A549 (cell line): ENCODE measurements at regions not wholly inside any gene's neighbourhood (a gene's known extent, or its start where the extent isn't known, plus 50 kb on each side); places are given as distances from the start of the nearest gene placed in this dataset.

Experiments used
- ATAC-seq, 2 experiments: fragments of 200-7000 bp in 1 of 2; fragments of >200 bp in 1 of 2; cut with Nextera tagmentation in 1 of 2; cut with Tn5 transposase in 1 of 2; 3 replicates each; pipeline versions ENCODE4 v1.8.0 to v1.9.1; 2018 to 2020; ENCODE audit warnings: mild to moderate bottlenecking in 1 of 2, moderate library complexity in 1 of 2
- CTCF ChIA-PET: fragments of 300-600 bp; sonication (Branson Sonifier 250); formaldehyde crosslinking; extraction: SDS; loops from one replicate; lab custom pipeline; 2021; ENCODE audit warnings: antibody characterized with exemption, inconsistent platforms; lab: Yijun Ruan, JAX
- POLR2A ChIA-PET: fragments of 350-600 bp; formaldehyde crosslinking; extraction: SDS; loops from one replicate; lab custom pipeline; 2021; ENCODE audit warnings: antibody characterized with exemption, inconsistent platforms; lab: Yijun Ruan, JAX
- DNase-seq, 2 experiments: peaks; one replicate each; pipeline versions ENCODE4 v3.0.0 to v3.0.0-alpha.2; 2011 to 2016; ENCODE audit warnings: low read depth in 1 of 2, low spot score in 1 of 2
- FAIRE-seq: peaks from 2 replicates; lab custom pipeline; 2011; peaks lifted over from hg19 to GRCh38; lab: Jason Lieb, UNC
- H3K27ac ChIP-seq, 2 experiments: fragments of >200 bp; sonication (Bioruptor Twin); formaldehyde crosslinking; 3 replicates each; pipeline ENCODE4 v1.5.1; 2016 to 2017
- H3K4me1 ChIP-seq: fragments of >200 bp; sonication (Bioruptor Twin); formaldehyde crosslinking; 3 replicates; pipeline ENCODE4 v1.6.1; 2016
- H3K4me2 ChIP-seq: fragments of >200 bp; sonication (Bioruptor Twin); formaldehyde crosslinking; 3 replicates; pipeline ENCODE4 v1.6.1; 2016
- H3K4me3 ChIP-seq: fragments of >200 bp; sonication (Bioruptor Twin); formaldehyde crosslinking; 3 replicates; pipeline ENCODE4 v1.5.1; 2016
- H3K9me3 ChIP-seq: fragments of >200 bp; sonication (Bioruptor Twin); formaldehyde crosslinking; 3 replicates; pipeline ENCODE4 v1.6.1; 2016
- ATOH8 ChIP-seq: fragments of 250-450 bp; sonication (Bioruptor Pico); IDR thresholded peaks from 2 replicates; pipeline ENCODE4 v1.5.0; 2020; ENCODE audit warnings: low read depth, mild to moderate bottlenecking, moderate library complexity
- CEBPB ChIP-seq, 2 experiments: fragments of >200 bp in 1 of 2; sonication (Bioruptor Twin) in 1 of 2; formaldehyde crosslinking in 1 of 2; IDR thresholded peaks; 2 replicates each; pipeline ENCODE4 v1.6.1; 2012 to 2016
- CTCF ChIP-seq: fragments of >200 bp; sonication (Bioruptor Twin); formaldehyde crosslinking; IDR thresholded peaks from 3 replicates; pipeline ENCODE4 v1.5.1; 2016
- EHF ChIP-seq: fragments of 250-450 bp; sonication (Bioruptor Pico); IDR thresholded peaks from 2 replicates; pipeline ENCODE4 v1.5.0; 2020; ENCODE audit warnings: mild to moderate bottlenecking
- GATA3 ChIP-seq: IDR thresholded peaks from 2 replicates; pipeline ENCODE4 v1.6.1; 2012; ENCODE audit warnings: borderline replicate concordance
- HDAC2 ChIP-seq: fragments of 200-600 bp; sonication (generic); IDR thresholded peaks from 2 replicates; pipeline ENCODE4 v1.6.1; 2016
- HOXA7 ChIP-seq: fragments of 250-450 bp; sonication (Bioruptor Pico); IDR thresholded peaks from 2 replicates; pipeline ENCODE4 v1.5.0; 2020; ENCODE audit warnings: mild to moderate bottlenecking, moderate library complexity
- HOXB5 ChIP-seq: fragments of 250-450 bp; sonication (Bioruptor Pico); IDR thresholded peaks from 2 replicates; pipeline ENCODE4 v1.5.0; 2020; ENCODE audit warnings: mild to moderate bottlenecking, moderate library complexity
- KDM5A ChIP-seq: fragments of 200-600 bp; sonication (generic); IDR thresholded peaks from 2 replicates; pipeline ENCODE4 v1.6.1; 2016; ENCODE audit warnings: antibody characterized with exemption, mild to moderate bottlenecking
- MAFK ChIP-seq: fragments of 450-650 bp; IDR thresholded peaks from 2 replicates; pipeline ENCODE4 v1.6.1; 2014; ENCODE audit not compliant: partially characterized antibody
- MAX ChIP-seq: IDR thresholded peaks from 2 replicates; pipeline ENCODE4 v1.6.1; 2012
- MAZ ChIP-seq: fragments of 150-350 bp; IDR thresholded peaks from 2 replicates; pipeline ENCODE4 v1.6.1; 2014; ENCODE audit warnings: antibody characterized with exemption, low read depth, low read length, borderline replicate concordance
- MYC ChIP-seq: IDR thresholded peaks from 2 replicates; pipeline ENCODE4 v1.6.1; 2012; ENCODE audit warnings: mild to moderate bottlenecking, inconsistent platforms, low read length, improper control_type of control experiment, borderline replicate concordance
- NPAS2 ChIP-seq: fragments of 250-450 bp; sonication (Bioruptor Pico); IDR thresholded peaks from 2 replicates; pipeline ENCODE4 v1.8.0; 2022; ENCODE audit warnings: mild to moderate bottlenecking, moderate library complexity, borderline replicate concordance
- PBX3 ChIP-seq: IDR thresholded peaks from 2 replicates; pipeline ENCODE4 v1.6.1; 2012
- PHF8 ChIP-seq: fragments of 200-600 bp; sonication (generic); IDR thresholded peaks from 2 replicates; pipeline ENCODE4 v1.6.1; 2016; ENCODE audit warnings: low read depth, mild to moderate bottlenecking, antibody characterized with exemption, moderate library complexity, borderline replicate concordance
- POLR2AphosphoS2 ChIP-seq: conservative IDR thresholded peaks from 2 replicates; pipeline ENCODE4 v1.6.1; 2012; ENCODE audit warnings: low read length, improper control_type of control experiment, inconsistent platforms
- REST ChIP-seq: fragments of 200-600 bp; sonication (generic); IDR thresholded peaks from 2 replicates; pipeline ENCODE4 v1.6.1; 2016; ENCODE audit warnings: antibody characterized with exemption, mild to moderate bottlenecking, moderate library complexity
- RNF2 ChIP-seq: fragments of 200-600 bp; sonication (generic); IDR thresholded peaks from 2 replicates; pipeline ENCODE4 v1.6.1; 2016; ENCODE audit warnings: low read depth, mild to moderate bottlenecking, antibody characterized with exemption, moderate library complexity, borderline replicate concordance
- SMC3 ChIP-seq: fragments of >200 bp; sonication (Bioruptor Twin); formaldehyde crosslinking; IDR thresholded peaks from 3 replicates; pipeline ENCODE4 v1.6.1; 2018; ENCODE audit warnings: inconsistent platforms
- USF2 ChIP-seq: fragments of 450-650 bp; IDR thresholded peaks from 2 replicates; pipeline ENCODE4 v1.6.1; 2014; ENCODE audit warnings: antibody characterized with exemption
- ZC3H11A ChIP-seq: fragments of 450-650 bp; IDR thresholded peaks from 2 replicates; pipeline ENCODE4 v1.6.1; 2014; ENCODE audit warnings: antibody characterized with exemption, mild to moderate bottlenecking
- WGBS: methylation state at CpG from one replicate; pipeline ENCODE4 v1.1.6; 2017; ENCODE audit errors: missing lambda C conversion rate; 5-methylcytosine and 5-hydroxymethylcytosine counted together

- TF ChIP-seq KDM5A (no peak), ATOH8 (CRISPR knock-in tag) (no peak), HDAC2 (no peak), MAZ (no peak), REST (no peak), EHF (CRISPR knock-in tag) (no peak), HOXA7 (CRISPR knock-in tag) (no peak), SMC3 (no peak), MYC (no peak), CEBPB (IDR thresholded peaks at IDR 0.05) (no peak), MAFK (no peak), MAX (no peak), PBX3 (no peak), HOXB5 (no peak), RNF2 (no peak)
- 69% methylated on average over 4 of the region's 4 CpGs for WGBS
- Histone ChIP-seq H3K27ac (no peak overlapping the region), H3K4me3 (no peak overlapping the region), H3K4me2 (no peak overlapping the region), H3K9me3 (no peaks in the 10 kb centered on the region), H3K4me1 (no peaks in the 10 kb centered on the region)
- ChIA-PET POLR2A (no interaction called here), CTCF (no interaction called here)
- FAIRE-seq (no peak), ATAC-seq (no peak), DNase-seq (no peak)
Observed at GRCh38 chr1:94675373-94675772, 133.8 kb upstream of the F3 start.

- 68% methylated on average over 1 of the region's 1 CpG for WGBS
- DNase-seq (no peak), ATAC-seq (no peak), FAIRE-seq (no peak)
- no peak overlapping the region for H3K4me3 ChIP-seq
- H3K27ac ChIP-seq: no peak overlapping the region
- no peak for TF ChIP-seq USF2
- TF ChIP-seq POLR2AphosphoS2: no peak
- TF ChIP-seq CTCF: no peak
- no peak for TF ChIP-seq PHF8
- no peak for TF ChIP-seq HOXA7 (CRISPR knock-in tag)
- TF ChIP-seq GATA3: no peak
- TF ChIP-seq NPAS2 (CRISPR knock-in tag): no peak
- no peak for TF ChIP-seq ZC3H11A
- CTCF ChIA-PET: no interaction called here
- H3K4me2 ChIP-seq: no peak overlapping the region
- no peaks in the 10 kb centered on the region for H3K4me1 ChIP-seq
- H3K9me3 ChIP-seq: no peaks in the 10 kb centered on the region
- POLR2A ChIA-PET: no interaction called here
Observed at GRCh38 chr1:94674876-94675275, 133.3 kb upstream of the F3 start.
